Left lung (tissue), 4 donors: ENCODE measurements at regions not wholly inside any gene's neighbourhood (a gene's known extent, or its start where the extent isn't known, plus 50 kb on each side); places are given as distances from the start of the nearest gene placed in this dataset.

Source experiments
- ATAC-seq: fragments of 200-7000 bp; cut with Tn5 transposase; one replicate; pipeline ENCODE4 v1.9.1; 2020; ENCODE audit warnings: moderate library complexity
- DNase-seq, 4 donors: peaks; one replicate each; pipeline ENCODE4 v3.0.0-alpha.2; 2013 to 2020
- H3K27ac ChIP-seq, 2 donors: fragments of 200-600 bp; sonication (generic) in 1 of 2; one replicate each; pipeline versions ENCODE4 v1.5.0 to v1.8.0; 2020 to 2021
- H3K27me3 ChIP-seq, 2 donors: fragments of 200-600 bp; sonication (generic) in 1 of 2; one replicate each; pipeline versions ENCODE4 v1.5.0 to v1.8.0; 2020 to 2021
- H3K36me3 ChIP-seq, 2 donors: fragments of 200-600 bp; sonication (generic) in 1 of 2; one replicate each; pipeline versions ENCODE4 v1.5.0 to v1.8.0; 2020 to 2021
- H3K4me1 ChIP-seq, 2 donors: fragments of 200-600 bp; one replicate each; pipeline ENCODE4 v1.8.0; 2021
- H3K4me3 ChIP-seq, 2 donors: fragments of 200-600 bp; sonication (generic) in 1 of 2; one replicate each; pipeline versions ENCODE4 v1.5.0 to v1.8.0; 2020 to 2021; ENCODE audit warnings: mild to moderate bottlenecking in 1 of 2
- H3K9me3 ChIP-seq, 2 donors: fragments of 200-600 bp; sonication (generic) in 1 of 2; one replicate each; pipeline versions ENCODE4 v1.5.0 to v1.8.0; 2020 to 2021
- CTCF ChIP-seq, 2 donors: fragments of 200-600 bp; sonication (generic) in 1 of 2; IDR thresholded peaks; one replicate each; pipeline versions ENCODE4 v1.5.0 to v1.8.0; 2021; ENCODE audit warnings: antibody characterized with exemption in 2 of 2
- intact Hi-C, 2 donors: fragments of 100-400 bp; cut with DNase I; formaldehyde crosslinking; loops; one replicate each; pipeline versions ENCODE4 v1.11.2 to v1.14.2; 2022
- donor health status: DM: no; HTN: yes; CAD: no.
- donor health status: DM: no; HTN: no; CAD: no.

GRCh38 chr14:52155651-52156213, 86.9 kb upstream of the NID2 start:
- Histone ChIP-seq H3K36me3 (no peaks in the 10 kb centered on the region), H3K4me3 (no peak overlapping the region), H3K27ac (no peak overlapping the region), H3K4me1 (no peaks in the 10 kb centered on the region), H3K9me3 (no peaks in the 10 kb centered on the region), H3K27me3 (no peaks in the 10 kb centered on the region)
- DNase-seq (peak in 1 of 4 donors; percentile 63), ATAC-seq (no peak)
- intact Hi-C loops: no loop called here
- TF ChIP-seq CTCF (IDR thresholded peaks at IDR 0.05): no peak

GRCh38 chr14:52154992-52155650, 86.3 kb upstream of the NID2 start:
- no peaks in the 10 kb centered on the region for H3K4me1 ChIP-seq
- no peak overlapping the region for H3K4me3 ChIP-seq
- H3K36me3 ChIP-seq: no peaks in the 10 kb centered on the region
- ATAC-seq (no peak), DNase-seq (no peak)
- H3K9me3 ChIP-seq: no peaks in the 10 kb centered on the region
- TF ChIP-seq CTCF (IDR thresholded peaks at IDR 0.05): no peak
- intact Hi-C loops: no loop called here
- no peak overlapping the region for H3K27ac ChIP-seq
- no peaks in the 10 kb centered on the region for H3K27me3 ChIP-seq

- H3K36me3 ChIP-seq: no peaks in the 10 kb centered on the region
- no peak overlapping the region for H3K4me3 ChIP-seq
- intact Hi-C loops: no loop called here
- no peak for TF ChIP-seq CTCF (IDR thresholded peaks at IDR 0.05)
- no peak overlapping the region for H3K27ac ChIP-seq
- ATAC-seq: no peak
- no peaks in the 10 kb centered on the region for H3K9me3 ChIP-seq
- H3K4me1 ChIP-seq: no peaks in the 10 kb centered on the region
- DNase-seq: no peak
- H3K27me3 ChIP-seq: no peaks in the 10 kb centered on the region
Measured at GRCh38 chr14:52153939-52154338, 85.1 kb upstream of the NID2 start.

GRCh38 chr14:52150162-52150561, 81.3 kb upstream of the NID2 start:
- TF ChIP-seq CTCF (IDR thresholded peaks at IDR 0.05): no peak
- DNase-seq: no peak

GRCh38 chr14:52148371-52148770, 79.5 kb upstream of the NID2 start:
- no peak overlapping the region for H3K27ac ChIP-seq
- no peak for ATAC-seq
- intact Hi-C loops: no loop called here

More at GRCh38 chr14:52150162-52150561, 81.3 kb upstream of the NID2 start:
- no peaks in the 10 kb centered on the region for H3K27me3 ChIP-seq
- no peak overlapping the region for H3K27ac ChIP-seq
- H3K9me3 ChIP-seq: no peaks in the 10 kb centered on the region
- no peaks in the 10 kb centered on the region for H3K4me1 ChIP-seq
- ATAC-seq: no peak
- intact Hi-C loops: no loop called here
- H3K36me3 ChIP-seq: no peaks in the 10 kb centered on the region
- H3K4me3 ChIP-seq: no peak overlapping the region

More at GRCh38 chr14:52148371-52148770, 79.5 kb upstream of the NID2 start:
- no peaks in the 10 kb centered on the region for H3K27me3 ChIP-seq
- H3K4me1 ChIP-seq: no peaks in the 10 kb centered on the region
- DNase-seq: no peak
- H3K36me3 ChIP-seq: no peaks in the 10 kb centered on the region
- H3K9me3 ChIP-seq: no peaks in the 10 kb centered on the region
- TF ChIP-seq CTCF (IDR thresholded peaks at IDR 0.05): no peak
- H3K4me3 ChIP-seq: no peak overlapping the region
